8988T (cell line): ENCODE measurements at regions not wholly inside any gene's neighbourhood (a gene's known extent, or its start where the extent isn't known, plus 50 kb on each side); places are given as distances from the start of the nearest gene placed in this dataset.

ENCODE experiments used
- DNase-seq: peaks from one replicate; pipeline ENCODE4 v3.0.0; 2011

GRCh38 chr16:79327836-79328235, 272.7 kb downstream of the MAF start:
- DNase-seq = no peak

GRCh38 chr16:79326549-79326948, 274.0 kb downstream of the MAF start:
- no peak for DNase-seq

- DNase-seq = no peak
Measured at GRCh38 chr16:79325226-79325945, 275.2 kb downstream of the MAF start.

DNA sequence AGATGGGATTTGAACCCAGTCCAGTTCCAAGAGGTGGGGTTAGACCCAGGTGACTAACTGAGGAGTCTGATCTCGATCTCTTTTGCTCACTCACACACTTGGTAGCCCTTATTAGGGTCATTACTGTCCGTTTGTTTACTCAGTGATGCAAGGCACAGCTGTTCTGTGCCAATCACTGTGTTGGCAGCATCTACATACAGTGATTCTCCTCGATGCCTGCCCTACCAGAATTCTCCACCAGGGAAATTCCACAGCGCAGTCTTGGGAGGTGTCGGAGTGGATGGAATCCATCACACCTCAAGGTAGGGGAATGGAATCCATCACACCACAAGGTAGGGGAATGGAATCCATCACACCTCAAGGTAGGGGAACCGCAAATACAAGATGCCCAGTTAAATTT, 279.6 kb downstream of the MAF start:
- no peak for DNase-seq

- no peak for DNase-seq
Measured at GRCh38 chr16:79318143-79318899, 282.2 kb downstream of the MAF start.

GRCh38 chr16:79317521-79317920, 283.0 kb downstream of the MAF start:
- DNase-seq = no peak

DNA sequence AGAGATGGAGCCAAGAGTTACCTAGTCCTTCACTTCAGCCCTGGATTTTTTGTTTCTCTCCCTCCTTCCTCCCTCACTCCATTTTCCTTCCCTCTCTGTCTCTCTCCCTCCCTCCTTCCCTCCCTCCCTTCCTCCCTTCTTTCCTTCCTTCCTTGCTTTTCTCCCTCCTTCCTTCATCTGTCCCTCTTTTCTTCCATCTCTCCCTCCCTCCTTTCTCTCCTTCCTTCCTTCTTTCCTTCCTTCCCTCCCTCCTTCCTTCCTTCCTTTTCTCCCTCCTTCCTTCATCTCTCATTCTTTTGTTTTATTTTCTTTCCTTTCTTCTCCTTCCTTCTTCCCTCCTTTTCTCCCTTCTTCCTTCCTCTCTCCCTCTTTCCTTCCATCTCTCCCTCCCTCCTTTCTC, 283.5 kb downstream of the MAF start:
- no peak for DNase-seq

DNA sequence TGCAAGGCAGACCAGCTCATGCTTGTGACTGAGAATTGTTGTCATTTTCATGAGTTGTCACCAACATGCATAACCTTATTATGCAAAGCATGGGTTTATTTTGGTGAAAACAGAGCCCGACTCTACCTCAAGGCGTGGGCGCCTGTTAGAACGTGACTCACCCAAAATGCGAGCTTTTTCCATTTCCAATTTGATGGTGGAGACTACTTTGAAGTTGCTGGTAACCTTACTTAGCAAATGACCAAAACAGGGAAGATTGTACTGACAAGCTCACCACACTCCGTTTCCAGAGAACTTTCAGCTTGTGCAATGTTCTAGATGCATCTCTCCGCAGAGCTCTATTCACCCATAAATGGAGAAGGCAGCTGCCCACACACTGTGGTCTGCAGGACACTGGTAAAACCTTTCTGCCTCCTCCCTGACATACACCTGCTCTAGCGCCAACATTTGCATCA, 284.5 kb downstream of the MAF start:
- DNase-seq = no peak

GRCh38 chr16:79312502-79312901, 288.0 kb downstream of the MAF start:
- DNase-seq = no peak

GRCh38 chr16:79310710-79311109, 289.8 kb downstream of the MAF start:
- DNase-seq = no peak

- DNase-seq = no peak
Measured at GRCh38 chr16:79309606-79310005, 290.9 kb downstream of the MAF start.

GRCh38 chr16:79307214-79307613, 293.3 kb downstream of the MAF start:
- no peak for DNase-seq

DNA sequence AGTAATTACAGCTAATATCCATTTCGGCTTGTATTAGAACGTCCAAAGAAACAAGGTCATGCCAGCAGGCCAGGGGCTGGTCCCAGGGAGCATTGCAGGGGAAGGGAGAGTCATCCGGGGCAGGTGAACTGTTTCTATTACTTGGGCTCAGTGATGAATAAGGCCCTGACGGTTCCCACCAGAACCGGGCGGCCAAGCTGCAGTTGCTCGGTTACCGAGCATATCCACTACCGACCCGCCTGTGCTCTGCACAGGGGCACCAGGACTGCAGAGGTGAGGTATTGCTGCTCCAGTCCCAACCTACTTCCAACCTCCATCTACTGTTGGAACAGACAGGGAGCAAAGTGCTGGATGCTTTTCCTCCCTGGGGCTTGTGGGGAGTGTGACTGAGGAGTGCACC, 295.5 kb downstream of the MAF start:
- DNase-seq = no peak

GRCh38 chr16:79303959-79304387, 296.6 kb downstream of the MAF start:
- DNase-seq = no peak

DNA sequence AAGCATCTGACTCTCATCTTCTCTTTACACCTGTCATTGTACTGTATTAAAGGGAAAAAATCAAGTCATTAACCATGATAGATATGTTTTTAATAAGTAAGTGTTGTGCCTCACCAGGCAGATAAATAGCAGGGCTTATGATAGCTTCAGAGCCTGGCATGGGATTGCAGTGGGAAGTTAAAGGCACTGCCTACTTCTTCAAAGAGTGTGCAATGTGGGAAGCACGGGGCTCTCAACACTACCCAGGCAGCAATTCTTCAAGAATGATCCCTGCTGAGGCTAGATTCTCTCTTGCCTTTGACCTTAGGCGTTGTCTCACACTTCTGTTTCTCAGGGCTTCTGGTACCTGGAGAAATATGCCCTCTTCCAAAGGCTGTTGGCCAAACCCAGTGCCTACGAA, 297.3 kb downstream of the MAF start:
- no peak for DNase-seq

DNA sequence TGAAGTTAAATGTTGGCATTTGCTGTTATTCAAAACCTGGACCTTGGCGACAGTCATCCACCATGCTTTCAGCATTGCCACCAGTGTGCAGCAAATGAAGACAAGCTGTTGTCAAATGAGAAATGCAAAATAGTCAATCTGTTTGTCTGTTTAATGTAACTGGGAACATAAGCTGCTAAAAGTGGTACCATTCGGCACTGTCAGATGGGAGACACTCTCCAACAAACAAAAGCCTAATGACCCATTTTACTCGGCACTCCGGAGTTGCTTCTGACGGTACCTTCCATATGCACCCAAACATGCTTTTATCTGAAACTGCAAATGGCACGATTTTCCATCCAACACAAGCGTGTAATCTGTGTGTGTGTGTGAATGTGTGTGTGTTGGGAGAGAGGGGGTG, 297.8 kb downstream of the MAF start:
- no peak for DNase-seq

DNA sequence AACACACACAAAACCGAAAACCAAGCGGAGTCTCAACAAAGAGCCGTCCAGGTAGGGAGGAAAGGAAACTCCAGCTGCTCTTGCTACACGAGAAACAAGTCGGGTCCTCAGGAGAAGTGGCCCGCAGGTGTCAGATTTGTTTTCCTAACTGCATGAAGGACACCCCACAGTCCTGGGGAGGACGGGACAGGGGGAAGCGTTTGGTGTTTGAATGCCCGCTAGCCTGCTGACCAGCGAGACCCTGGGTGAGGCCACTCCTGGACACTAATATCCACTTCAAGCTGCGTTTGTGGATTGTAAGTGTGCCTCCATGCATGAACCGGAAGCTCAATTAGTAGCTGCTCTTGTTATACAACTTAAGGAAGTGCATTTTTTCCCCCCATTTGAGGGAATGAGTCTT, 299.5 kb downstream of the MAF start:
- no peak for DNase-seq

DNA sequence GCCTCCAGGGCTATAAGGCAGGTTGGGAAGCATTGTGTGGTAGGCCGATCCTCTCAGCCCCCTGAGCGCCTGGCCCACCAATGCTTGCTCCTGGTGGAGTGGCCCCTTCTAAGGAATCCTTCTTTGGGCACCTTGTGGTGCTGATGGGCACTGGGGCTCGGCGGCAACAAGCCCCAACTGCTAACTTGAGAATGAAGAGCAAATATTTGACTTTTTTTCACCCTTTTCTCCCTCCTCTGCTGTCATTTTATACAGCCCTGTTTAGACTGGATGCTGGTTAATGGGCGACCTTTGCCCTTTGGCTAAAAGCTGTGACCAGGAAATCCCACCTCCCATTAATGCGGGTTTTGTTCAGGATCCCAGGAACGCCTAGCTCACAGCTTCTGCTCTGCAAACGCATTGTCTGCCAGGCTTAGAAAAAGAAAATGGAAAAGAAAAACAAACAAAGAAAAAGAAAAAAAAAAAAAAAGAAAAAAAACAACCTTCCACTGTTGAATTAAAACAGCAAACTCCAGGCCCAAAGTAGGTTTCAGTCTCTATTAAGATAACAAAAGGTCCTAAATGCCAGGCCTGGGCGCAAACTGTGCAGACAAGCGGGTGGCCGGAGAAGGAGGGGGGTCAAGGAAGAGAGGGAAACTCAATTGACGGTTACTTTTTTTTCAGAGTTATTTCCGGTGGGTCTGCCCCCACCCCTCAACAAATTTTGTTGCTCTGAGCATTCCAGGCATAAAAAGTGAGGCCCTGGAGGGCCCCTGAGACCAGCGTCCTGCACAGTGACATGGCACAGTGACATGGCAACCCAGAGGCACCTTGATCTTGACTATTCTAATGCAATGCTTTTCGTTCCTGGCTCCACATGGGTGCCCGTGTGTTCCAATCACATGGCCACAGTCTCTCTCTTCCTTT, 301.4 kb downstream of the MAF start:
- no peak for DNase-seq

DNA sequence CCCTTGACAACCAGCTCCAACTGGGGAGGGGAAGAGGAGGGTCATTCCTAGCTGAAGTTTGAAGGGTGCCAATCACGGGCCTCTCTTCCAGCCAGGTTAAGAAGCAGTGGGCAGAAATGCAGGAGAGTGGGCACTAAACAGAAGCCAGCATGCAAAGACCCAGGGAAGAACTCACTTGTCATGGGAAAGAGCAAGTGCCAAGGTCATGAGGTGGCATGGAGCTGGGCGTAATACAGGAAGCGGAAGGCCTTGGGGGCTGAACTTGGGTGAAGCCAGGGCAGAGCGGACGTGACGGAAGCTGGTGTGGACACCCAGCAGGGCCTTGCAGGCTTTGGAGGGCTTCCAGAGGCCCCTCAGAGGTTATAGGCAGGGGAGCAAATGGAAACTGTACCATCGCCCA, 302.1 kb downstream of the MAF start:
- DNase-seq = no peak

DNA sequence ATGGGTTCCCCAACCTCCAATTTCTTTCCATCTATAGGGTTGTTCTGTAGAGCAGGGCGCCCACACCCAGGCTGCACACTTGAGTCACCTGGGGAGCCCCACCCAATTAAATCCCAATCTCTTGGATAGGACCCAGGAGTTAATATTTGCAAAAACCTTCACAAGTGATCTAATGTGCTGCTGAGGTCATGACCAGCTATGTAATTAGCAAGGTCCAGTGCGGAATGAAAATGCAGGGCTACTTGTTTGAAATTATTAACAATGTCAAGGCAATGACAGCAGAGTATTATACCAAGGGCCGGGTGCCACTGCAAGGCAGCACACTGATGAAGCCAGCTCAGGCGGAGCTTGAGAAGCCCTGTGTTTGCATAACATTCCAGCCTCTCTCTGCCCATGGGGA, 302.7 kb downstream of the MAF start:
- DNase-seq = no peak

DNA sequence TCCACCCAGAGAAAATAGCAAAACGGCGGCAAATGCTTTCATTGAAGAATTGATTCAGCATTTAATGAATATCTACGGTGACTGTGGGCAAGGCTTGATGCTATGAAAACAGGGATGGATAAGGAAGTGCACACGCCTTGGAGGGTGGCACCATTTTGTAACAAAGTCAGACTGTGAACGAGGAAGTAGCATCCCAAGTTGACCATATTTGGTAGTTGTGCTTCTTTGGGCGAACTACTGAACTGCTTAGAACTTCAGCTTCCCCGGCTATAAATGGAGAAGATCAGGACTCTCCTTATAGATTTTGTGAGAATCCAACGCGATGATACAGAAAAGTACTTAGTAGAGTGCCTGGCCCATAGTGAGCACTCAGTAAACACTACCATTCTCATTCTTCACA, 303.2 kb downstream of the MAF start:
- no peak for DNase-seq

DNA sequence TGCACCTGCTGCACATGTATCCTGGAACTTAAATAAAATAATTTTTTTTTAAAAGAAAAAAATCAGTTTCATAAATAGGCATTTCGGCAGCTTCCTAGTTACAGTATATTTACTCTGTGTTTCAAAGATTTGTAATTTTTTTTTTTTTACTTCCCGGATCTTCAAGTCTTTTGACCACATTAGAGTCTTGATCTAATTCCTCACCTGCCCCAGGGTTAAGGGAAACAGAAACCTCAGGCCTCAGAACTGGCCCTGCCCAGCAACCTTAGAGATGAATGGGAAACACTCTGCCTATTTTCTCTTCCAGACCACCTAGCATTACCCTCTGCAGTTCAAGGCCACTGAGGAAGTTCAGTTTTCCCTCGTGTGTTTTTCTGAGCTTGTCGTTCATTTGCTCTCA, 304.0 kb downstream of the MAF start:
- DNase-seq = no peak

DNA sequence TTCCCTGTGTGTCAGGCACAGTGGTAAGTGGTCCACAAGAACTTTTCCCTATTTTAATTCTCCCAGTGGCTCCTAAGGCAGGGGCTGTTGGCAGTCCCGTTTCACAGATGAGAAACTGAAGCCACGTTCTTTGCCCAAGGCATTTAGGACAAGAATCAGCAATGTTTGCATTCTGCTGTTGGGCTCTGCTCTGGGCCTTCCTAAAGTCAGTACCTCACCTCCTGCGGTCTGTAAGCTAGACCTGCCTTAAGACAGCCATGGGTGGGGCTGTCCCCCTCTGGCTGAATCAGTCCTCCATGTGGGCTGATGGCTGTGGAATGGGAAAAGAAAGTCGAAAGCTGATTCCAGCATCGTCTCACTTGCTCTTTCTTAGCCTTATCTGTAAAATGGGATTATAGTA, 304.8 kb downstream of the MAF start:
- DNase-seq = no peak

DNA sequence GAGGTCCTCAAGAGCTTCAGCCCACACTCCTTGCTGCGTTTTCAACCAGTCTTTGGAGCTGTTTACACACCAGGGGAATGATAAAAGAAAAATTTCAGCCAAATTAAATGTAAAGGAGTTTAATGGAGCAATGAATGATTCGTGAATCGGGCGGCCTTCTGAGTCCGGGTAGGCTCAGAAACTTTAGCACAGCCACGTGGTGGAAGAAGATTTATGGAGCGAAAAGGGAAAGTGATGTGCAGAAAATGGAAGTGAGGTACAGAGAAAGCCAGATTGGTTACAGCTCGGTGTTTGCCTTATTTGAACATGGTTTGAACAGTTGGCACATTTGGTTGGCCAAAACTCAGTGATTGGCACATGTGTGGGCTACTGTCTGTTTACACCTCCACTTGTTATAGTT, 305.4 kb downstream of the MAF start:
- no peak for DNase-seq
